Stimulated activated CD4-positive, alpha-beta T cell treated with anti-CD3 and anti-CD28 coated beads, Interleukin-12 subunit alpha, Interleukin-12 subunit beta, amount 100 ng/mL, for 48 hours (primary cell): ENCODE measurements at regions not wholly inside any gene's neighbourhood (a gene's known extent, or its start where the extent isn't known, plus 50 kb on each side); places are given as distances from the start of the nearest gene placed in this dataset.
"Not testable (repeated sequence)": the region's sequence is repeated elsewhere in the genome, so short reads cannot be mapped to it uniquely, and the experiment has no call there.

ENCODE experiments used
- DNase-seq, 3 donors: peaks; one replicate each; pipeline ENCODE4 v3.0.0-alpha.2; 2020; ENCODE audit warnings: low read depth in 2 of 3, low spot score in 1 of 3

- no peak for DNase-seq
These were observed 69.7 kb downstream of the CMAS start for GRCh38 chr12:22115711-22116110.

GRCh38 chr12:22116376-22116775 is 70.4 kb downstream of the CMAS start:
- DNase-seq = no peak

- DNase-seq = no peak
These were observed 71.7 kb downstream of the CMAS start for GRCh38 chr12:22117563-22118237.

- no peak for DNase-seq
These were observed 72.3 kb downstream of the CMAS start for GRCh38 chr12:22118238-22118790.

- peak in 1 of 3 donors; percentile 27 for DNase-seq
These were observed 75.2 kb downstream of the CMAS start for GRCh38 chr12:22121224-22121623.

- no peak for DNase-seq
These were observed 76.3 kb downstream of the CMAS start for GRCh38 chr12:22122359-22122758.

GRCh38 chr12:22124987-22125386 is 79.0 kb downstream of the CMAS start:
- no peak for DNase-seq

- not testable (repeated sequence) for DNase-seq
These were observed 80.1 kb downstream of the CMAS start for GRCh38 chr12:22126101-22126500.

GRCh38 chr12:22126758-22127157 is 80.7 kb downstream of the CMAS start:
- DNase-seq = no peak

- DNase-seq = no peak
These were observed 84.7 kb downstream of the CMAS start for GRCh38 chr12:22130671-22131070.

GRCh38 chr12:22136604-22137117 is 90.6 kb downstream of the CMAS start:
- not testable (repeated sequence) for DNase-seq
